ENCODE measurements at regions not wholly inside any gene's neighbourhood (a gene's known extent, or its start where the extent isn't known, plus 50 kb on each side); places are given as distances from the start of the nearest gene placed in this dataset.
A peak's percentile ranks its signal among the peaks of the same experiment; 100 is the strongest.

GRCh38 chr5:113804943-113805342, 291.4 kb downstream of the YTHDC2 start:
- DNase-seq = no peak

- DNase-seq = peak; percentile 53
Observed at GRCh38 chr5:113806250-113806649, 292.8 kb downstream of the YTHDC2 start.

DNA sequence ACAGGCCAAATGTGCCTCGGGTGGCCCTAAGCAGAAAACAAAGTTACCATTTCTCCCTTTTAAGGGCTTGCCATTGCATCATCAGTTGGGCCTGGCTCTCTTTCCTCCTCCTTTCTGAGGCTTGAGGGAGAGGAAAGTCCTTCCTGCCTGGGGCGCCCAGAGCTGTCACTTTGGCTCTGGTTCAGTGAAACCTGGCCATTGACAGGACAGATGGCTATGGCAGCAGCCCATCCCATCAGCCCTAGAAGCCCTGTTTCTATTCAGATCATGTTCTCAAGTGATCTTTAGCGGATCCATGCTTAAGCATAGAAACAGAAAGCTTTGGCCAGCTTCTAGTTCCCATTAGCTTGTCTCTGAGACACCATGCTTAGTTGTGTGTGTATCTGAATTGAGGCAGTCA, 293.4 kb downstream of the YTHDC2 start:
- DNase-seq = peak; percentile 6

GRCh38 chr5:113807427-113807991, 294.0 kb downstream of the YTHDC2 start:
- no peak for DNase-seq

DNA sequence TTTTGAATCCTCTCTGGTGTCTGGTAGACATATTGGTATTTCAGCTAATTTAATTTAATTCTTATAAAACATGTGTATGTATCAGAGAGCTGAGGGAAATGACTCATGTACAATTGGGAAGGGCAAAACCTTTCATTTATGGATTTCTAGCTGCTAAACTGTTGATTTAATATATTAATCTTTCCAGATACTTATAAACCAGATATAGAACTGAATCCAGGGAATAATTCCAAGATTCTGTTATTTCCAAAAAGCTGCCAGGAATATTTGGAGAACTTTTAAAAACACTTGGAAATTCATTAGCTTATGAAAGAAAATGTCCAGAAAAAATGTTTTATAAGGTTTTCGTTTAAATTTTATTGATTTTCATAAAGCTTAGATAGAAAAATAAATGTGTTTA, 295.5 kb downstream of the YTHDC2 start:
- no peak for DNase-seq

DNA sequence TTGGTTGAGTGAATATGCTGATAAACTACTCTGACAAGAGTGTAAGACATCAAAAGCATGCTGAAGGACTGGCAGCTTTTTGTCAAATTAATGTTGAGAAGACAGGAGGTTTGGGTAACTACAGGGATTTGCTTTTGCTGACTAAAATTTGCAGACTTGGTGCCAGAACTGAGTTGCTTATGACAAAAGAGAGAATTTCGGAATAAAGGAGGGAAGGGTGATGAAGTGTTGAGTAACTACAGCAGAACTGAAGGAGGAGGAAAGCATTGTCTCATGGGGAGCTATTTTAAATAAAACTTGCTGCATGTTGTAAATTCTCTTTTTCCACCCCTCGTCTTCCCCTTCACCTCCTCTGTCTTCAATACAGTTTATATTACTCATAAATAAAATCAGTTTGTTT, 296.1 kb downstream of the YTHDC2 start:
- DNase-seq = no peak

DNA sequence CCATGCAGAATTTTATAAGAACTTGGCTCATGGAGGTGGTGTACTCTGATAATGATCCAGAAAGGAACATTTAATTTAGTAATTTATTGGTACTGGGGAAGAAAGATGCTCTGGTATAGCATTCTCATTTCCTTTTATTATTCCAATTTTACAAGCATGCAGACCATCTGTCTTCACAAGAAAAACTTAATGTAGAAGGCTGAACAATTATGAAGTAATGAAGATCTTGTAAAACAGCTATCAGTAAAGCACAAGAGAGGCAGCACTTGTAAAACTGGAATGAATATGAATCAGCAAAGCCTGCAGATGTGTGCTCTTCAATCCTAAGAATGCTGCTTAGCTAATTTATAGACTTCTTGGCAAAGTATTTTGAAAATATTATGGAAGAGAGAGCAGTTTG, 300.0 kb downstream of the YTHDC2 start:
- DNase-seq = no peak

- DNase-seq = no peak
Observed at GRCh38 chr5:113817683-113818082, 304.2 kb downstream of the YTHDC2 start.

DNA sequence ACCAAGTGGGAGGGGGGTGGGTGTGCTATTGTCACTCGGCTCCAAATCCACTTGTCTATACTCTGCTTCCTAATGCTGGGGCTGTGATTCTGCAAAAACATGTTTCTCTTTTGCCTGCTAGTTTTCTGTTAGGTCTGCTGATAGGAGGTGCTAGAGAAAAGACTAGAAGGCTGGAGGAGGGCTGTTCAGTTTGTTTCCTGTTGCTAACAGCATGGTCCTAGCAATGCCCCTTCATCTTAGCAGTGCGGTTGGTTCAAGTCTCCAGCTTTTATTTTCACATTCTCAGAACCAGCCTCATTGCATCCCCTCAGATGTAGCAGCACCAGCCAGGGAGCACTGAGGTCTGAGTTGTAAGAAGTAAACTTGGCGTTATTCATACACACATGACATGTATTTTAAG, 310.2 kb downstream of the YTHDC2 start:
- no peak for DNase-seq

- DNase-seq = peak; percentile 22
Observed at GRCh38 chr5:113824307-113824706, 310.8 kb downstream of the YTHDC2 start.

GRCh38 chr5:113825176-113825575, 311.7 kb downstream of the YTHDC2 start:
- DNase-seq = no peak

DNA sequence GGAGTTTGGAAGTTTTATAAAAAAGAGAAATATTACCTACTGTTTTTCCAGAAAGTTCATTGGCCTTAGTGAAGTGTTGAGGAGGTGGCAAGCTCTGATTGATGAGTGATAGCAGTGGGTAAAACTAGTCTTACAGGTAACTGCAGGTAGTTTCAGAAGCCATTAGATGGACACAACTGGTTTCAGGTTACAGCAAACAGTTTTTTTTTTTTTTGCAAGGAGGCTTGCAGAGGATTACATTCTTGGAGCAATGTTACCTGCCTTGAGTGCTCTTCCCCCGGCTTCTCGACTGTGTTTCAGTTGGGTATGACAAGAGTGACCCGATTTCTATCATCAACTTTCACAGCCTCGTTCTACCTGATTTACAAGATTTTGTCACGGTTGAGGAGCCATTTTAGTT, 333.4 kb downstream of the YTHDC2 start:
- peak; percentile 74 for DNase-seq

DNA sequence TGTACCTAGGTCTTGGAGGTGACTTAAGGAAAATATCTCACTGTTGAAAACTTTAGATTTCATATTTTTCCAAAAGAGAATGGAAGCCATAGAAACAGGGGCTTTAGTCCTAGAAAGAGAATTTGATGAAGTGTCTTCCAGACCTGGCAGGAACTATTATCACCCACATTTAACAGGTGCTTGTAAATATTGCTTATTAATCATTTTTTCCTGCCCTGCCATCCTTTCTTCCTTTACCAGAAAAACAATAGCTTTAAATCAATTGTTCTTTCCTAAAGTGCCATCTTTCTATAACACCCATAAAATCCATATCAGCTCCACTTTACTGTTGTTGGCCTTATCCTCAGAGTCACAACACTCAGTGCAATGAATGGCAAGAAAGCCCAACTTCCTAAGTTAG, 350.9 kb downstream of the YTHDC2 start:
- no peak for DNase-seq

- DNase-seq = no peak
Observed at GRCh38 chr5:113866763-113867162, 353.3 kb downstream of the YTHDC2 start.

DNA sequence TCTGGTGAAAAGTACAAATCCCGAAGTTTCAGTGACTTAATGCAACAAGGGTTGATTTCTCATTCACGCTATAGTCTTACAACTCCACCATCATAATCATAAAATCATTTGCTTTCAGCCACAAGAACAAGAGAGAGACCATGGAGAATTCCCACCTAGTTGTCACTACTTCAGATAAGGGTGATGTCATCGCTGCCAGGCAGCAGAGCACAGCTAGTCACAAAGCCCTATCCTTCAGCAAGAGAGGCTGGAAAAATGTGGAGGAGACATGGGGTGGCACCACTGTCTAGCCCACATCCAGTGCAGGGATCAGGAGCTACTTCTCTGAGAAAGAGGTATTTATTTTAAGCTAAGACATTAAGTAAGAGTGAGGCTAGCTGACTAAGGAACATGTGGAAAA, 356.1 kb downstream of the YTHDC2 start:
- peak; percentile 7 for DNase-seq

DNA sequence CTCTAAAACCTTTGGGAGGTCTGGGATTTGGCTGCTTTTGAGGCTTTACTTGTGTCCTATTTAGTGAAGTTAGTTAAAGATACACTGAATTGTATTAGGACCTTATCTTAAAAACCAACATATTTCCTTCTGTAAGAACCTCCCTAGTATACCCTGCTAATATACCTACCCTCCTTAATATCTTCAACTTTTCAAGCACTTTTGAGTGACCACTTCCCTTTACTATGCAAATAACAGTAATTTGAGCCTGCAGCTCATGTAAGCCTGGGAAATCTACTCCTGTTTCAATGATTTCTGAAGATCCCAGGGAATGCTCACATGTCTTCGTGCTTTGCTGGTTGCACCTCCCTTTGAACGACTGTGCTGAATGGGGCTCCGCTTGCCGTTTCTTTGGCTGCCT, 358.5 kb downstream of the YTHDC2 start:
- DNase-seq = peak; percentile 55

DNA sequence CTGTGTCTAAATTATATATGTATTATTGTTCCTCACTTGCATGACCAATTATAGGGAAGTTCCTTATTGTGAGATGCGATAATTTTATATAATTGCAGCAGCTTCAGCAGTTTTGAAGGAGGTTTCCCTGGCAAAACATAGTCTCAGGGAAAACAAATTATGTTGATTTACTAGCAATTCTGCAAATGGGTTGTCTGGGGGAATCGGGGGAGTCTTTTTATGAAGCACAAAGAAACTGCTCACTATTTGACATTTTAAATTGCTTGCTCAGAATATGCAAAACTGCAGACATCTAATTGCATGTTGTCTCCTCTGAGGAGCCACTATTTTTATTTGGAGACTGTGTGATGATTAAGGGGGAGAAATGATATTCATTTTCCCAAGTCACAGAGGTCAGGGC, 361.6 kb downstream of the YTHDC2 start:
- DNase-seq = no peak

DNA sequence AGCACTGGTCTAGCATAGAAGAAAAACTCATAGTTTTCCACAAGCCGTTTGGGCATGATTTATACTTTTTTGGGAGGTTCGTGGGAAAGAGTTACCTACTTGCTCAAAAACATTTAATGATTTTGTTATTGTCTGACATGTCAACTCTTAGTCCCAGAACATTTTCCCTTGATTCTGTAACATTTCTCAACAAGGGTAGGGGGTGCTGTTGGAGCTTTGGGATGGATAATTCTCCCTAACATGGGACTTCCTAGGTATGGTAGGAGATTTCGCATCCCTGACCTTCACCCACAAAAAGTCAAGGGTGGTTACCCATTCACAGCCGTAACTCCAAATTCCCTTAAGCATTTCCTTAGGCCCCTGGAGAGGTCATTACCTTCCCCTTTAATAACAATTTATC, 378.0 kb downstream of the YTHDC2 start:
- no peak for DNase-seq

DNA sequence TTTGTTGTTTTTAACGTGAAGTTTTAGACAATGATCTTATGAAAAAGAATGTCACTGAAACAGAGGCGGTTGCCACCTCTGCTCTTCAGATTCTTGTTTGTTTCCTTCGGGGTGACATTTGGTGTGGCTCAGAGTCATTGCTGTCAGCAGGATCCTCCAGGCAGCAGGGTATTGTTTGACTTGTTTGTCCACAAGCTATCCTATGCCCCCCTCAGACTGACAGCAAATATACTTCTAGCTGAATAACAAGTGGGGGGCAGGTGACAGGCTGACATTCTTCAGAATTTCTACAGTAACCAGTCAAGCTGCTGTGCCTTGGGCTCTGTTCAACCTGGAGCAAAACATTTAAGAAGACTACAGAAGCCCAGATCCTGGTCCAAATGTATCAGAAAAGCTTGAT, 383.3 kb downstream of the YTHDC2 start:
- DNase-seq = no peak

GRCh38 chr5:113897748-113898147, 384.3 kb downstream of the YTHDC2 start:
- DNase-seq = no peak

- DNase-seq = no peak
Observed at GRCh38 chr5:113900141-113900540, 386.6 kb downstream of the YTHDC2 start.

DNA sequence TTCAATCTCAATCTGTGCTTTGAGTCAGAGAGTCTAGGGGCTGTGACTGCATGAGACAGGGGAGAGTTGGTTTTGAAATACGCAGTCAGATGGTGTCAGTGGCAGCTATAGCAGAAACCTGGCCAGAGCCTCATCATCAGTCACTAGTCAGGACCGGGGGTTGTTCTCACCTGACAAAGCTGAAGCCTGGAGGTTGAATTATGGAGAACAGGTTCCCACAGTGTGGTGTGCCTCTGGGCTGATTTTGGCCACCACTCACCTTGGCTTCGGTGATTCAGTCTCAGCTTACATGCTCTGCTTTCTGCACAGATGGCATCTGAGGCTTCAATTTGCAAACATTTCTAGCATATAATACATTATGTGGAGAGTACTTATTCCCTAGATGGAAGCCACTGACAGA, 387.3 kb downstream of the YTHDC2 start:
- no peak for DNase-seq

DNA sequence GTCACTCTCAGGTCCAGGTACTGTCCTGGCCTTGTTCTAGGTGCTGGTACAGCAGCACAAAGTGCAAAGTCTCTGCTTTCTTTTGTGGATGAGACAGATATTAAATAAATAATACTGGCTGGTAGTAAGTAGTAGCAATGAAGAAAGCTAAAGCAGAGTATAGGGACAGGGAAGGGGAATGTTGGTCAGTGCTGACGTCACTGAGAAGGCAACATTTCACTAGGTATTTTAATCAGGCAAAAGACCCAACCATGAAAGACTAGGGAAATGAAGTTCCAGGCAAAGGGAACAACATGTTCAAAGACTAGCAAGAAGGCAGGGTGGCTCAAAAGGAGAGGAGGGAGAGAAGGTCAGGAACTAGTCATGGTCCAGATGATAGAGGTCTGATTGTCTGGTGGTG, 388.2 kb downstream of the YTHDC2 start:
- DNase-seq = no peak

GRCh38 chr5:113902917-113903660, 389.6 kb downstream of the YTHDC2 start:
- no peak for DNase-seq

DNA sequence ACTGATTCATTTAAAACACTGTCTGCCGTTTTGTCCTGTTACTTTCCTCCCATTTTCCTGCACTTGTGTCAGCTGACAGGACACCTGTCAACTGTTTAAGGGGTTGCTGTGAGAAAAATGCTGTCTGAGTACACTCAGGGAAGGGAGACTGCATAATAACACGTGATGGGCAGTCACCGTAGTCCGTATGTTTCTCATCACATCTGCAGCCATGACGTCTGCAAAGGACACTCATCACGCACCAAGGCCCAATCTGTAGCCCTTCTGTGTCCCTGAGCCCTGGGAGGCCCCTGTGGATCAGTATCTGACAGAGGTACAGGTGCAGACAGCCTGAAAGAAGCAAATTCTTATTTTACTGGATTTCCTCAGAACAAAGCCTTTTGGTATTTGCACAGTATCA, 396.3 kb downstream of the YTHDC2 start:
- peak; percentile 15 for DNase-seq

All from DMS53 (cell line).